T-helper 2 cell treated with Interferon-gamma antibody and Interleukin-4, amounts not matched to agents 5 μg/mL and 100 μg/mL, for 36 hours (primary cell): ENCODE measurements at regions not wholly inside any gene's neighbourhood (a gene's known extent, or its start where the extent isn't known, plus 50 kb on each side); places are given as distances from the start of the nearest gene placed in this dataset.

Experiments used
- DNase-seq: peaks from one replicate; pipeline ENCODE4 v3.0.0; 2021; ENCODE audit warnings: low spot score
- H3K27ac Mint-ChIP-seq: one replicate; pipeline ENCODE4 v1.8.0; 2021; ENCODE audit warnings: mild to moderate bottlenecking, mixed read lengths
- H3K27me3 Mint-ChIP-seq: one replicate; pipeline ENCODE4 v1.8.0; 2021; ENCODE audit warnings: low read depth, mixed read lengths
- H3K36me3 Mint-ChIP-seq: one replicate; pipeline ENCODE4 v1.8.0; 2021; ENCODE audit warnings: low read depth, mixed read lengths
- H3K4me1 Mint-ChIP-seq: one replicate; pipeline ENCODE4 v1.8.0; 2021; ENCODE audit warnings: low read depth, mixed read lengths
- H3K4me3 Mint-ChIP-seq: one replicate; pipeline ENCODE4 v1.8.0; 2022; ENCODE audit warnings: mild to moderate bottlenecking, moderate library complexity, mixed read lengths
- H3K9me3 Mint-ChIP-seq: one replicate; pipeline ENCODE4 v1.8.0; 2021; ENCODE audit warnings: mixed read lengths

DNA sequence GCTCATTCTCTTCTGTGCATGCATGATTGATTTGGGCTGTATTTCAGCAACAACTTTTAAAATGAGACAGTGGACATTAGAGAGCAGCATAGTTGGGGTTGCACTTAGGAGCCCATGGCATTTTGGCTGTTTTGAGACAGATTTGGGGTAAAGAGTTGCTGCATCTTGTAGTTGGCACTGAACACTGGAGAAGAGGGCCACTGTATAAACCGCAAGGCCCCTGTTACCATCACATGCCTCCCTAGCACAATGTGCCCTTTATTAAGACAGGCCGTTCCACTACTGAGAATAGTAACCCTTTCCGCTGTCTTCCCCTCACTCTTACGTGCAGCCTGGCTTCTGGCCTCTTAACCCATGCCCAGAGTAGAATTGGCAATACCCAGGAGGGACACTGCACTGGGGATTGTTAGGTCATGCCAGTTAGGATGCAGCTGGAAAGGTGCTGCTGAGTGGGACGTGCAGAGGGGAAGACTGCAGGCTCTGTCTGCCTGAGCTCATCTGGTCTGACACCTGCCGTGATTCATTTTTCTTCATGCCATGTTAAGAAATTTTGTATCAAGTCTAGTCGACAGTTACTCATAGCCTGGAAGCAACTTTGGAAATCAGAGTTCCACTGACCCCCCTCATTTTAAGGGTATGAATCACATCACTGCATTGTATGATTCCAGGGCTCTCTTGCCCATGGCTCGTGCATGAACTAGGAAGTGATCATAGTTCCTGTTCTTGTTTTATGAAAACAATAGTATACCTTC, 146.9 kb upstream of the DMRT1 start:
- Mint-ChIP-seq H3K4me1 (peaks cover 4% of the 10 kb centered on the region), H3K27me3 (peaks cover 5% of the 10 kb centered on the region), H3K9me3 (no peaks in the 10 kb centered on the region), H3K27ac (no peak overlapping the region), H3K4me3 (no peak overlapping the region), H3K36me3 (no peaks in the 10 kb centered on the region)
- DNase-seq, result no peak

DNA sequence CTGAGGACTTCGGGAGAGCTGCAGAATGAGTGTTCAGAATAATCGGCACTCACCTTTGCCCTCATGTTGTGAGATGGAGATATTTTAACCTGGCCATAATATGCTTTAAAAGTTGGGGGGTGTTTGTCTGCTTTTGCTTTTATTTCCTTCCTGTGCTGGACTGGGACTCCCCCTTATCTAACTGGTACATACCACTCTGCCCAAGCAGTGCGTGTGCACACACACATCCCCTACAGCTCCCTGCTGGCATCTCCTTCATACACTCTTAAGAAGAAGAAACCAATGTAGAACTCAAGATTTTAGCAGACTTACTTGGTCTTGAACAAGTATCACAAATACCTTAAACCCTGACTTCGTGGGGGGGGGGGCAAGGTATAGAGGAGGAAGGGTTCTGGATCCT, 146.2 kb upstream of the DMRT1 start:
- Mint-ChIP-seq H3K4me3 (no peak overlapping the region), H3K9me3 (no peaks in the 10 kb centered on the region), H3K4me1 (peaks cover 4% of the 10 kb centered on the region), H3K27me3 (peaks cover 5% of the 10 kb centered on the region), H3K36me3 (no peaks in the 10 kb centered on the region), H3K27ac (no peak overlapping the region)
- no peak for DNase-seq

DNA sequence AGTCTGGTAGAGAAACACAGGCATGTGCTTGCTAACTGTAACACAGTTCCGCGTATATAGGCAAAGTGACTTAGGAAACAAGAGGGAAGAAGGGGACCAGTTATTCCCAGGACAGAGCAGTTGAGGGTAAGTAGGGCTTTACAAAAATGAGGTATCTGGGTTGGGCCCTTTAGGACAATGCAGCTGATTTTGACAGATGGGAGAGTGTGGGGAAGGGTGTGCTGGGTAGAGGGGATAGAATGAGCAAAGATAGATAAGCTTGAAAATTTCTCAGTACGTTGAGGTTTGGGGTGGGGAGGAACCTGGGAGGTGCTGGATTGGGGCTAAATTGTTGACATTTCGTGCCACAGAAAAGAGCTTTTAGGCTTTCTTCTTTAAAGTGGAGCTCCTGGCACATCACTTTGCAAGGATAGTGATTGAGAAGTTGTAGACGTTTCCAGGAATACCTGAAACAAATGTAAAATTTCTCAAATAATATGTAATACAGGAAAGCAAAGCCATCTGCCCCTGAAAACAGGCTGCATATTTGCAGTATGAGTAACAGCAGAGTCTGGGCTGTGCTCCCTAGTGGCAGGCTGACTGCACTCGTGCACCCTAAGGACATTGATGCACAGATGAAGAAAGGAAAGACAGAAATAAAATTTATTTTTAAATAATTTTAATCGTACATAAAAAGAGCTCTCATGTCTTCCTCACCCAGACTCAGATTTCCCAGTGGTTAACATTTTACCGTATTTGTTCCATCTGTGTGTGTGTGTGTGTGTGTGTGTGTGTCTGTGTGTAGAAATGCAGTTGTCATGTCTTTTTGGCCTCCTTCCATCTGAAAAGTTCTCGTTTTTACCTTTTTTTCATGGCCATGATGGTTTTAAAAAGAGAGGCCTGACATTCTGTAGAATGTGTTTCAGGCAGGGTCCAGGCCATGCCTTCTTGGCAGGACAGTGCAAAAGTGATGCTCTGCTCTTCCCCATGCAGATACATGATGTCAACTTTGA, 144.9 kb upstream of the DMRT1 start:
- DNase-seq, result no peak
- H3K36me3 Mint-ChIP-seq, result no peaks in the 10 kb centered on the region
- H3K27ac Mint-ChIP-seq, result no peak overlapping the region
- H3K27me3 Mint-ChIP-seq, result peaks cover 5% of the 10 kb centered on the region
- peaks cover 6% of the 10 kb centered on the region for H3K4me1 Mint-ChIP-seq
- H3K9me3 Mint-ChIP-seq, result no peaks in the 10 kb centered on the region
- no peak overlapping the region for H3K4me3 Mint-ChIP-seq

DNA sequence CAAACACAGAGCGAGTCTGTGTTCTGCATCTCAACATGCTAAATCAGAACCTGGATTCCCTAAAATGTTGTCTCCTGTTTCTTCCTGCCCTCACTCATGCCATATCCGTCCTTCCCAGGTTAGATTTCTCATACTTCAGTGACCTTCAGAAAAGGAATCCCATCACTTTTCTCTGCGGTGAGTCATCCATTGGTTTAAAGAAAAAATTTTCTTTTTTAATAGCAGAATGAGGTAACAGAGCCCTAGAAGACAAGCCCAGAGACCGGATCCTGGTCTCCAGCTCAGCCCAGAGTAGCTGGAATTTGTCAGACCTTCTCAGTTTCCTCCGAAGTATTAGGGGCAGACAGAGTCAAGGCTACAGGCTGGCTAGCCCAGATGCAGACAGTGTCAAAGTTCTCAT, 143.2 kb upstream of the DMRT1 start:
- Mint-ChIP-seq H3K27me3 (peaks cover 5% of the 10 kb centered on the region), H3K9me3 (no peaks in the 10 kb centered on the region), H3K4me1 (peaks cover 6% of the 10 kb centered on the region), H3K4me3 (no peak overlapping the region), H3K27ac (no peak overlapping the region), H3K36me3 (no peaks in the 10 kb centered on the region)
- no peak for DNase-seq

DNA sequence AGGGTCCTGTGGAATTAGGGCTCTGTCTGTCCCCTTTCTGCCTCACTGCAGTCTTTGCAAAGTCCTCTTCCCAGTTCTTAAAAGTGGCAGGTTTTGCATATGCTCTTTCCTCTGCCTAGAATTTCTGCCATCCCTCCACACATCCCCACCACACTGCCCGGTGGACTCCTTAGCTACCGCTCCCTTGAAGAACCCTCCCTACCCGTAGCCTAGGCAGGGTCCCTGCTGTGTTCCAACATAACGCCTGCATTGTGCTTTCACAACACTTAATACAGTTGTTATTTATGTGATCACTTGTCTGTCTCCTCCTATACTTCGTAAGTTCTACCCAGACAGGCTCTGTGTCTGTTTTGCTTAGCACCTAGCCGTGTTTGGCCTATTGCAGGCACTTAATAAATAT, 142.5 kb upstream of the DMRT1 start:
- H3K9me3 Mint-ChIP-seq, result no peaks in the 10 kb centered on the region
- H3K27ac Mint-ChIP-seq, result no peak overlapping the region
- H3K36me3 Mint-ChIP-seq, result no peaks in the 10 kb centered on the region
- no peak for DNase-seq
- H3K27me3 Mint-ChIP-seq, result peaks cover 5% of the 10 kb centered on the region
- H3K4me1 Mint-ChIP-seq, result peaks cover 1% of the 10 kb centered on the region
- no peak overlapping the region for H3K4me3 Mint-ChIP-seq

DNA sequence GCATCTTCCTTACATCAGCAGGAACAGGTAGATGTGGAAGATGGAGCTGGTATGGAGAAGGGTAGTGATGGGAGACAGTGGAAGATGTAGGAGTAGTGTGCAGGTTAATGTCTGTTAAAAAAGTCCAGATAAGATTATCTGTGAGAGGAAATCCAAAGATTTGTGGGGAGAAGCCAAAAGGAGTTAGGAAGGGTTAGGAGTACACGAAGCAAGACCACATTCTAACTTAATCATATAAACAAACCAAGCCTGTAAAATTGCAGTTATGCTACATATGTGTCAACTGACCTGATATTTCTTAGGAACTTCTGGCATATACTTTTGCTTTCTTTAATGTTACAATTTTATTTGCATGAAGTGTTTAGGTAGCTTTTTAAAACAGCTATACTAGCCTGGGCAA, 142.1 kb upstream of the DMRT1 start:
- H3K36me3 Mint-ChIP-seq, result no peaks in the 10 kb centered on the region
- no peak overlapping the region for H3K27ac Mint-ChIP-seq
- peaks cover 1% of the 10 kb centered on the region for H3K4me1 Mint-ChIP-seq
- no peak for DNase-seq
- H3K27me3 Mint-ChIP-seq, result peaks cover 5% of the 10 kb centered on the region
- no peak overlapping the region for H3K4me3 Mint-ChIP-seq
- no peaks in the 10 kb centered on the region for H3K9me3 Mint-ChIP-seq

DNA sequence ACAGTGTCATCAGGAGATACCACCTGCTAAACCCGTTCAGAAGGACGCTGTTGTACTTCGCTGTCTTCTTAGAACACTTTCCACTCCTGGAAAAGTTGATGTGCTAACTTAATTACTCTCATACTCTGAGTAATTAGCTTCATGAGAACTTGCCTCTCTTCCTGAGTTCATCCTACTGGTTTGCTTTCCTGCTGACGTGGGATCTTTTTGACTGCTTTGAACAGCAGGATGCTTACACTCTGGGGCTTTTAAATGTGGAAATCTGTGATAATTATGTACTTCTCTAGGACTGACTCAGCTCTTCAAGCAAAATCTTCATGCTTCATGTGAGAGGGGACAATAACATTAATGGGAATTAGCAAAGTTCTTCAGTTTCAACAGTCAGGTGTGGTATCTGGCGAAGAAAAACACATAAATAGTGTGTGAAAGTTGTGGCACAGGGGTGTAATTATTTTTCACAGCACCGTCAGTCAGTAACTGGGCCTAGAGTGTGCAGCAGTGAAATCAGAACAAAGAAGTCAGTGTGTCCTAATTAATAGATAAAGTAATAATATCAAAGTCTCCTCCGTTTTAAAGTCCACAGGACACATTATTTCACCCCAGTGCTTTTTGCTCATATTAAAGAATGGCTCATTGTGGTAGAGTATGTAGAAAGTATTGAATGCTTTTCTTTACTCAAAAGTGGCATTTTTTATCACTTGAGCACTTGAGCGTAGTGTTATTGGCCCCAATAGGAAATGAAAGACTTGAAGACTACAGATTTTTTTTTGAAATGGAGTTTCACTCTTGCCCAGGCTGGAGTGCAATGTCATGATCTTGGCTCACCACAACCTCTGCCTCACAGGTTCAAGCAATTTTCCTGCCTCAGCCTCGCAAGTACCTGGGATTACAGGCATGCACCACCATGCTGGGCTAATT, 140.9 kb upstream of the DMRT1 start:
- Mint-ChIP-seq H3K4me3 (no peak overlapping the region), H3K9me3 (no peaks in the 10 kb centered on the region), H3K27me3 (peaks cover 5% of the 10 kb centered on the region), H3K27ac (no peak overlapping the region), H3K36me3 (no peaks in the 10 kb centered on the region), H3K4me1 (peaks cover 1% of the 10 kb centered on the region)
- DNase-seq, result no peak

DNA sequence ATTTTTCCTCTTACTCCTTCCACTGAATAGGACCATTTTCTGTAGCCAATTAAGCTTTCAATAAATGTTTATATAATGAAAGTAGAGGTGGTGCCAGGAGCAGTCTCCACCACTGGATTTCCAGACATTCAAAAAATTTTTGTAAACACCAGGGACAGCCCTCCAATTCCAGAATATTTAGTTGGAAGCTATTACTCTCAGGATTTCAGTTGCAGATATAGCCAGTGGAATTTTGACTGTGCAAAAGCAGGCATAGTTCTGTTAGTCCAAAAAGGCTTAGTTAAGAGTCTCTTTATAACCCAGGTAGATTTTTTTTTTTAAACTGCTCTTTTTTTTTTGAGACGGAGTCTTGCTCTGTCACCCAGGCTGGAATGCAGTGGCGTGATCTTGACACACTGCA, 138.1 kb upstream of the DMRT1 start:
- DNase-seq, result no peak
- H3K4me3 Mint-ChIP-seq, result no peak overlapping the region
- H3K4me1 Mint-ChIP-seq, result peaks cover 15% of the 10 kb centered on the region
- no peaks in the 10 kb centered on the region for H3K9me3 Mint-ChIP-seq
- peaks cover 9% of the 10 kb centered on the region for H3K27me3 Mint-ChIP-seq
- H3K27ac Mint-ChIP-seq, result no peak overlapping the region
- peaks cover 5% of the 10 kb centered on the region for H3K36me3 Mint-ChIP-seq

DNA sequence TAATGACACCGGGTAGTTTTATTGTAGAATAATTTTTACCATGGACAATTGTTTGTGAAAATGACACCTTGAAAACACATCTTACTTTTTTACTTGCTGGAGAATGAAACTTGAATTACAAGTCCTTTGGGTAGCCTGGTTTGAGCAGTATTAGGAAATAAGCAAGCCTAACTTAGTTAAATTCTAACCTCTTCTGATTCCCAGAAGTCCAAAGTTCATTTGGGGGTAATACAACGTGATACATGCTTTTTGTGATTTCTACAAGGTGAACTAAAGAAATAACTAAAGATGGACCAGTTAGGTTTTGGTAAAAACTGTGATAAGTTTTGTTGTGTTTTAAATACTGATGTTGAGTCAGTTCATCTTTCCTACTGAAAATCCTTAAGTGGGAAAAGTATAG, 135.4 kb upstream of the DMRT1 start:
- no peak for DNase-seq
- no peaks in the 10 kb centered on the region for H3K9me3 Mint-ChIP-seq
- H3K36me3 Mint-ChIP-seq, result peaks cover 11% of the 10 kb centered on the region
- H3K4me1 Mint-ChIP-seq, result peaks cover 22% of the 10 kb centered on the region
- H3K27me3 Mint-ChIP-seq, result peaks cover 10% of the 10 kb centered on the region
- H3K4me3 Mint-ChIP-seq, result peak overlapping the region; percentile 90
- H3K27ac Mint-ChIP-seq, result peak overlapping the region; percentile 84

DNA sequence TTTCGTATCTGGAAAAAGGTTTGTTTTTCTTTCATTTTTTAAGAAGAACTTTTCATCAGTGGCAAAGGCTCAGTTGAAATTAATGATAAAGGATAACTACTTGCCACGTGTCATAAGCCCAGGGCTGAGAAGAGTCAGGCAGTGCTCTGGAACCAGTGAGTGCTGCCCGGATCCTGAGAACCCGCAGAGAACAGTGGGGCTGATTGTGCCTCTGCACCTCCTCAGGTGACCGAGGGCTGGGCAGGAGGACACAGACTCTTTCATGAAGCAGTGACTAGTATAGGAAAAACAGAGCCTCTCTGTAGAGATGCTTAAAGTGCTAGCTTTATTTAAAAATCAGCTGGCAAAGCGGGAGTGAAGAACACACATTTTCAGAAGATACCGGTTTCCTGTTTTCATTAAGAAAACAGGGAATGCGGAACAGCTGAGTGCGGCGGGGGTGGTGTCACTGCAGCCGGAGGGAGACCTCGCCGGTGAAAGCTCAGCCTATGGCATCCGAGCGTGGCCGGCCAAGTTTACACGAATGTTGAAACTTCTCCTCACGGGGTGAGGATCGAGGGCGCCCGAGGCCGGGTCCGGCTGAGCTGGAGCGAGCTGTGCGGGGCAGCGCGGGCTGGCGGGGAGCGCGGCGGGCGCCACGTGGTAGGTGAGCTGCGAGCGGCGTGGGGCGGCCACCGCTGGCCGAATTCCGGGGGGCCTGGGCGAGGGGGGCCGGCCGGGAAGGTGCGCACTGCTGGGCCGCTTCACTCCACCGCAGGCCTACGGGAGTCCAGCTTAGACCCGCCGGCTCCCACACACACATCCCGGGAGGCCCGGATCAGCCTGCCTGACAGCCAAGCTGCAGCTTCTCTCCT, 134.7 kb upstream of the DMRT1 start:
- Mint-ChIP-seq H3K27ac (peak overlapping the region; percentile 84), H3K4me1 (peaks cover 22% of the 10 kb centered on the region), H3K27me3 (peaks cover 10% of the 10 kb centered on the region), H3K36me3 (peaks cover 13% of the 10 kb centered on the region), H3K9me3 (no peaks in the 10 kb centered on the region), H3K4me3 (peak overlapping the region; percentile 90)
- peak; percentile 21 for DNase-seq

DNA sequence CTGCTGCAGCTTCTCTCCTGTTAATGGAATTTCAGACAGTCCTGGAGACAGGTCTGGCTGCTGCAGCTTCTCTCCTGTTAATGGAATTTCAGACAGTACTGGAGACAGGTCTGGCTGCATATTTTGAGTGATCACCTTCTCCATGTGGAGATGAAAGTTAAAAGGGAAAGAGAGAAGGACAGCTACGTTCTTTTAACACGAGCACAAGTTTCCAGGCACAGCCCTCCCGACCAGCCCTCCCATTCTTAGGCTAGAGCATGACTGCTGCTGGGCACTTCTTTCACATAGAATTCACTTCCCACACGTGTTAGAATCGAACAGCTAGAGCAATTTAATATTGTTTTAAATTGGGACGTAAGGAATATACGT, 133.3 kb upstream of the DMRT1 start:
- no peak overlapping the region for H3K27ac Mint-ChIP-seq
- peak overlapping the region; percentile 36 for H3K4me3 Mint-ChIP-seq
- H3K27me3 Mint-ChIP-seq, result peaks cover 10% of the 10 kb centered on the region

DNA sequence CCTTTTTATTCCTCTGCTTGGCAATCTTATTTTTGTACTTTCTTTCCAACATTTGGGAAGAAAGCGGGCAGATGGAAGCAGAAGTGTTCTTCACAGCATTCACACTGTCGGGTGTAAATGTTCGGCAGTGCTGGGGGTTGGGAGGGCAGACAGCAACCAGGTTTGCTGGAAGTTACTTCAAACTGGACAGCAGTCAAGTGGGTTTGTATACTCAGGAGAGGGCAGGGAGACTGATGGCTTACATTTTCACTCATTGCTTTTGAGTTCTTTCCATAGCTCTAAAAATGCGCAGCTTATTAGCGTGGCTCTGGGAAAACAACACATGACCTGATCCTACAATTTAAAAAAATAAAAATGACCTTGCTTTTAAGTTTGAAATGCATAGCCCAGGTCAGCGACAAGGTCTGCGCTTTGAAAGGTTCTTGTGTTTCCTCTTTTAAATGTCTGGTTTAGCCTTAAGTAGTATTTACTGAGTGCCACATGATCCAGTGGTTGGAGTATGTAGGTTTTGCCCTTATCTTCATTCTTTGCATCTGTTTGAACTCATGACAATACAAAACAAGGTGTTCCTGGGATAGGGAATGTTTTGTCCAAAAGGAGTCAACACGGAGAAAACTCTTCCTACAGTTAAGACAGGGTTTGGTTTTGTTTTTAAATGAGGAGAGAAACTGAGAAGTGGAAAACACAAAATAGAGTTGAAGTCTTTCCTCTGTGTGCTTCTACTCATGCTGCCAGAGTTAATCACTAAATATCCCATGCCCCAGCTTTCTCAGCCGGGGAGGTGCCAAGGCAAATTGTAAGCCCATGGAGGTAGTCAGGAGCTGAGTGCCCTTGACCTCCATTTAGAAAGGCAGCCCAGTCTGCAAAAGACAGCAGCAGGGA, 132.7 kb upstream of the DMRT1 start:
- no peaks in the 10 kb centered on the region for H3K9me3 Mint-ChIP-seq
- H3K27ac Mint-ChIP-seq, result no peak overlapping the region
- H3K27me3 Mint-ChIP-seq, result peaks cover 10% of the 10 kb centered on the region
- H3K4me3 Mint-ChIP-seq, result peak overlapping the region; percentile 36
- H3K36me3 Mint-ChIP-seq, result peaks cover 13% of the 10 kb centered on the region
- DNase-seq, result no peak
- peaks cover 22% of the 10 kb centered on the region for H3K4me1 Mint-ChIP-seq

More for the DNA sequence above, 133.3 kb upstream of the DMRT1 start:
- Mint-ChIP-seq H3K4me1 (peaks cover 22% of the 10 kb centered on the region), H3K36me3 (peaks cover 13% of the 10 kb centered on the region), H3K9me3 (no peaks in the 10 kb centered on the region)
- DNase-seq, result no peak
